HCT116 (cell line): ENCODE measurements at regions not wholly inside any gene's neighbourhood (a gene's known extent, or its start where the extent isn't known, plus 50 kb on each side); places are given as distances from the start of the nearest gene placed in this dataset.

Source experiments
- ATAC-seq: fragments of 200-7000 bp; cut with Tn5 transposase; 2 replicates; pipeline ENCODE4 v1.9.1; 2020; ENCODE audit warnings: mild to moderate bottlenecking, moderate library complexity
- BruUV-seq: library from RNA; stranded (reverse); fragments of 400-500 nt; replicated peaks from 2 replicates; lab custom pipeline; 2021; lab: Mats Ljungman, UMichigan
- CTCF ChIA-PET: fragments of 300-600 bp; sonication (Branson Sonifier 250); formaldehyde crosslinking; loops from one replicate; lab custom pipeline; 2021; ENCODE audit warnings: antibody characterized with exemption; lab: Charles Lee
- POLR2A ChIA-PET: fragments of 300-600, 350-600 bp; sonication (Branson Sonifier 250); formaldehyde crosslinking; loops from one replicate; lab custom pipeline; 2021; ENCODE audit warnings: antibody characterized with exemption; lab: Charles Lee
- RAD21 ChIA-PET, 2 experiments: fragments of 300-600 bp; sonication (Branson Sonifier 250); formaldehyde crosslinking; loops; one replicate each; lab custom pipeline; 2023; ENCODE audit warnings: low total read pairs in 2 of 2; ENCODE audit not compliant: uncharacterized antibody in 2 of 2, unreplicated experiment in 2 of 2, low non-redundant PET in 1 of 2; lab: Charles Lee
- DNase-seq: peaks from one replicate; pipeline ENCODE4 v3.0.0-alpha.2; 2010; ENCODE audit warnings: low read depth, low spot score
- H2AFZ ChIP-seq: fragments of 200-600 bp; shearing (Covaris generic), sonication (generic); 2 replicates; pipeline ENCODE4 v1.6.1; 2017; ENCODE audit warnings: low read depth, mixed run types, mixed read lengths, antibody characterized with exemption, low read length; ENCODE audit not compliant: poor library complexity, severe bottlenecking
- H3K27ac ChIP-seq: 2 replicates; pipeline ENCODE4 v1.5.1; 2012; ENCODE audit warnings: low read depth, low read length
- H3K27me3 ChIP-seq: fragments of 200-600 bp; sonication (generic); 2 replicates; pipeline ENCODE4 v1.6.1; 2016; ENCODE audit warnings: mixed run types, low read length, mixed read lengths; ENCODE audit not compliant: insufficient read depth
- H3K36me3 ChIP-seq, 2 experiments: fragments of 200-500 bp in 1 of 2; fragments of 200-600 bp in 1 of 2; sonication (Bioruptor generic) in 1 of 2; sonication (generic) in 1 of 2; 2 replicates each; pipeline versions ENCODE4 v1.5.1 to v1.6.1; 2014 to 2016; ENCODE audit warnings: low read length in 2 of 2, inconsistent platforms in 1 of 2, mixed read lengths in 1 of 2, mixed run types in 1 of 2; ENCODE audit not compliant: insufficient read depth in 2 of 2, control insufficient read depth in 1 of 2
- H3K4me1 ChIP-seq, 2 experiments: fragments of 200-600 bp in 1 of 2; sonication (generic) in 1 of 2; 2 replicates each; pipeline versions ENCODE4 v1.5.1 to v1.6.1; 2012 to 2017; ENCODE audit warnings: low read length in 2 of 2, inconsistent platforms in 1 of 2, mild to moderate bottlenecking in 1 of 2, mixed read lengths in 1 of 2, mixed run types in 1 of 2, moderate library complexity in 1 of 2; ENCODE audit not compliant: insufficient read depth in 2 of 2, control insufficient read depth in 1 of 2
- H3K4me2 ChIP-seq: fragments of 200-600 bp; sonication (generic); 2 replicates; pipeline ENCODE4 v1.6.1; 2017; ENCODE audit warnings: mixed run types, low read length, mixed read lengths
- H3K4me3 ChIP-seq, 2 experiments: fragments of 200-600 bp in 1 of 2; sonication (generic) in 1 of 2; replicated peaks in 1 of 2; 2 replicates each; pipeline ENCODE4 v1.5.1; 2011 to 2016; ENCODE audit warnings: low read length in 2 of 2, control low read depth in 1 of 2, low read depth in 1 of 2, mild to moderate bottlenecking in 1 of 2, mixed read lengths in 1 of 2, mixed run types in 1 of 2
- H3K79me2 ChIP-seq: fragments of 200-600 bp; sonication (generic); 2 replicates; pipeline ENCODE4 v1.6.1; 2017; ENCODE audit warnings: mild to moderate bottlenecking, mixed run types, low read length, moderate library complexity, mixed read lengths; ENCODE audit not compliant: insufficient read depth
- H3K9ac ChIP-seq: fragments of 200-600 bp; sonication (generic); 2 replicates; pipeline ENCODE4 v1.6.1; 2016; ENCODE audit warnings: low read length, mixed read lengths
- H3K9me2 ChIP-seq: fragments of 200-600 bp; sonication (generic), shearing (Covaris generic); 2 replicates; pipeline ENCODE4 v1.6.1; 2017; ENCODE audit warnings: mixed run types, mild to moderate bottlenecking, moderate library complexity; ENCODE audit not compliant: insufficient read depth
- H3K9me3 ChIP-seq, 2 experiments: fragments of 200-500 bp in 1 of 2; fragments of 200-600 bp in 1 of 2; sonication (Bioruptor generic) in 1 of 2; sonication (generic) in 1 of 2; 2 replicates each; pipeline ENCODE4 v1.6.1; 2014 to 2017; ENCODE audit warnings: low read length in 2 of 2, mixed read lengths in 2 of 2, inconsistent platforms in 1 of 2, low read depth in 1 of 2, mild to moderate bottlenecking in 1 of 2, mixed run types in 1 of 2, moderate library complexity in 1 of 2; ENCODE audit not compliant: control insufficient read depth in 1 of 2, insufficient read depth in 1 of 2
- H4K20me1 ChIP-seq: fragments of 200-600 bp; sonication (generic), shearing (Covaris generic); 2 replicates; pipeline ENCODE4 v1.6.1; 2017; ENCODE audit warnings: mixed run types, mild to moderate bottlenecking, moderate library complexity; ENCODE audit not compliant: insufficient read depth
- CBX3 ChIP-seq: IDR thresholded peaks from 2 replicates; pipeline ENCODE4 v1.6.1; 2012; ENCODE audit warnings: low read depth
- CEBPB ChIP-seq: IDR thresholded peaks from 2 replicates; pipeline ENCODE4 v1.6.1; 2012; ENCODE audit warnings: low read depth
- CTCF ChIP-seq, 3 experiments: fragments of 200-600 bp in 1 of 3; sonication (generic) in 1 of 3; IDR thresholded peaks in 2 of 3; conservative IDR thresholded peaks in 1 of 3; 2 replicates each; pipeline ENCODE4 v1.5.1; 2012 to 2017; ENCODE audit warnings: low read depth in 2 of 3, low read length in 2 of 3, antibody characterized with exemption in 1 of 3, borderline replicate concordance in 1 of 3, control low read depth in 1 of 3, mild to moderate bottlenecking in 1 of 3, mixed read lengths in 1 of 3, mixed run types in 1 of 3, moderate library complexity in 1 of 3; ENCODE audit not compliant: insufficient read depth in 1 of 3
- EGR1 ChIP-seq: IDR thresholded peaks from 2 replicates; pipeline ENCODE4 v1.6.1; 2012; ENCODE audit warnings: low read depth
- ELF1 ChIP-seq: IDR thresholded peaks from 2 replicates; pipeline ENCODE4 v1.6.1; 2012; ENCODE audit warnings: low read depth, borderline replicate concordance
- EZH2 ChIP-seq: fragments of 200-600 bp; sonication (generic); IDR thresholded peaks from 2 replicates; pipeline ENCODE4 v1.6.1; 2017; ENCODE audit warnings: antibody characterized with exemption, mixed run types
- FOSL1 ChIP-seq: IDR thresholded peaks from 2 replicates; pipeline ENCODE4 v1.6.1; 2012; ENCODE audit warnings: low read depth
- JUND ChIP-seq: IDR thresholded peaks from 2 replicates; pipeline ENCODE4 v1.6.1; 2012
- MAX ChIP-seq: IDR thresholded peaks from 2 replicates; pipeline ENCODE4 v1.6.1; 2012
- POLR2A ChIP-seq: IDR thresholded peaks from 2 replicates; pipeline ENCODE4 v1.7.0; 2011; ENCODE audit warnings: borderline replicate concordance; ENCODE audit not compliant: insufficient read depth, insufficient read length; ENCODE audit errors: extremely low read depth
- REST ChIP-seq: IDR thresholded peaks from 2 replicates; pipeline ENCODE4 v1.6.1; 2012; ENCODE audit warnings: low read depth
- SIN3A ChIP-seq: IDR thresholded peaks from 2 replicates; pipeline ENCODE4 v1.6.1; 2012; ENCODE audit warnings: low read depth
- SP1 ChIP-seq: IDR thresholded peaks from 2 replicates; pipeline ENCODE4 v1.6.1; 2012; ENCODE audit warnings: low read depth
- TCF7L2 ChIP-seq: IDR thresholded peaks from 2 replicates; pipeline ENCODE4 v1.7.0; 2011; ENCODE audit warnings: borderline replicate concordance, inconsistent platforms; ENCODE audit not compliant: insufficient read depth, insufficient read length; ENCODE audit errors: extremely low read depth
- YY1 ChIP-seq: IDR thresholded peaks from 2 replicates; pipeline ENCODE4 v1.6.1; 2011; ENCODE audit warnings: low read length, low read depth, moderate library complexity, mild to moderate bottlenecking; ENCODE audit not compliant: insufficient replicate concordance; ENCODE audit errors: extremely low read depth
- ZNF274 ChIP-seq: fragments of 200-500 bp; sonication (Bioruptor generic); IDR thresholded peaks from 2 replicates; pipeline ENCODE4 v1.6.1; 2014; ENCODE audit warnings: mild to moderate bottlenecking, low read depth, low read length, inconsistent platforms
- intact Hi-C: fragments of 100-400 bp; cut with micrococcal nuclease; formaldehyde crosslinking; loops from 2 replicates; pipeline ENCODE4 v1.10.0; 2022

GRCh38 chr7:131934452-131934851, 378.0 kb upstream of the PODXL start:
- H3K9ac ChIP-seq = no peak overlapping the region

More at GRCh38 chr7:131934452-131934851, 378.0 kb upstream of the PODXL start:
- no peak for DNase-seq
- TF ChIP-seq SP1 = no peak
- TF ChIP-seq MAX = no peak
- no peak for TF ChIP-seq CTCF (IDR thresholded peaks at IDR 0.05 in 2 of 3, conservative IDR thresholded peaks at IDR 0.05 in 1 of 3; ENCODE audit: borderline replicate concordance in 1 of 3, insufficient read depth in 1 of 3, low read depth in 2 of 3, low read length in 2 of 3)
- TF ChIP-seq POLR2A = no peak
- TF ChIP-seq FOSL1 = no peak
- TF ChIP-seq ZNF274 = no peak
- no peak for TF ChIP-seq EZH2
- no peak for TF ChIP-seq REST
- no peak for TF ChIP-seq TCF7L2
- no peak for TF ChIP-seq SIN3A
- TF ChIP-seq CBX3 = no peak
- TF ChIP-seq EGR1 = no peak
- no peak for TF ChIP-seq ELF1
- TF ChIP-seq CEBPB = no peak
- no peak for TF ChIP-seq YY1
- no peak for TF ChIP-seq JUND
- CTCF ChIA-PET = no interaction called here
- H3K79me2 ChIP-seq = no peaks in the 10 kb centered on the region
- no peaks in the 10 kb centered on the region for H4K20me1 ChIP-seq
- no peaks in the 10 kb centered on the region for H3K9me2 ChIP-seq
- RAD21 ChIA-PET = no interaction called here
- intact Hi-C loops = no loop called here
- H3K9me3 ChIP-seq = no peaks in the 10 kb centered on the region
- peaks cover 58% of the 10 kb centered on the region; the same call in 1 of the 2 replicates for H3K27me3 ChIP-seq
- no TSS peak for BruUV-seq
- H3K4me2 ChIP-seq = no peak overlapping the region
- no peak overlapping the region for H2AFZ ChIP-seq
- no peak overlapping the region for H3K4me3 ChIP-seq
- ATAC-seq = no peak
- H3K4me1 ChIP-seq = no peaks in the 10 kb centered on the region
- H3K36me3 ChIP-seq = no peaks in the 10 kb centered on the region
- H3K27ac ChIP-seq = no peak overlapping the region
- POLR2A ChIA-PET = no interaction called here
